IgD-negative memory B cell (primary cell): ENCODE measurements at regions not wholly inside any gene's neighbourhood (a gene's known extent, or its start where the extent isn't known, plus 50 kb on each side); places are given as distances from the start of the nearest gene placed in this dataset.

Experiments used
- H3K27ac Mint-ChIP-seq, 3 donors: one replicate each; pipeline ENCODE4 v1.8.0; 2020 to 2022; ENCODE audit warnings: mild to moderate bottlenecking in 3 of 3, mixed read lengths in 3 of 3, moderate library complexity in 1 of 3
- H3K27me3 Mint-ChIP-seq: one replicate; pipeline ENCODE4 v1.8.0; 2021; ENCODE audit warnings: mixed read lengths
- H3K36me3 Mint-ChIP-seq: one replicate; pipeline ENCODE4 v1.8.0; 2020; ENCODE audit warnings: mild to moderate bottlenecking, mixed read lengths
- H3K4me1 Mint-ChIP-seq, 3 donors: one replicate each; pipeline ENCODE4 v1.8.0; 2020 to 2022; ENCODE audit warnings: mixed read lengths in 3 of 3, mild to moderate bottlenecking in 1 of 3
- H3K4me3 Mint-ChIP-seq, 4 donors: one replicate each; pipeline ENCODE4 v1.8.0; 2020 to 2022; ENCODE audit warnings: mild to moderate bottlenecking in 4 of 4, mixed read lengths in 4 of 4, moderate library complexity in 3 of 4
- H3K9me3 Mint-ChIP-seq, 3 donors: one replicate each; pipeline ENCODE4 v1.8.0; 2020 to 2021; ENCODE audit warnings: mixed read lengths in 3 of 3, mild to moderate bottlenecking in 1 of 3

GRCh38 chr18:51438797-51439350, 241.4 kb upstream of the MEX3C start:
- Mint-ChIP-seq H3K4me1 (no peaks in the 10 kb centered on the region), H3K27me3 (peaks cover 25% of the 10 kb centered on the region), H3K4me3 (no peak overlapping the region), H3K9me3 (peaks cover 0 to 5% (median 0%) of the 10 kb centered on the region in 3 donors), H3K36me3 (peaks cover 3% of the 10 kb centered on the region), H3K27ac (no peak overlapping the region)

GRCh38 chr18:51442012-51442411, 244.5 kb upstream of the MEX3C start:
- Mint-ChIP-seq H3K27me3 (peaks cover 23% of the 10 kb centered on the region), H3K4me3 (no peak overlapping the region), H3K4me1 (no peaks in the 10 kb centered on the region), H3K27ac (no peak overlapping the region), H3K9me3 (peaks cover 0 to under 1% (median 0%) of the 10 kb centered on the region in 3 donors), H3K36me3 (no peaks in the 10 kb centered on the region)

GRCh38 chr18:51446571-51447210, 249.2 kb upstream of the MEX3C start:
- peaks cover 16% of the 10 kb centered on the region for H3K27me3 Mint-ChIP-seq
- H3K4me3 Mint-ChIP-seq = no peak overlapping the region
- H3K9me3 Mint-ChIP-seq = no peaks in the 10 kb centered on the region
- H3K27ac Mint-ChIP-seq = no peak overlapping the region
- H3K36me3 Mint-ChIP-seq = no peaks in the 10 kb centered on the region
- no peaks in the 10 kb centered on the region for H3K4me1 Mint-ChIP-seq

- no peaks in the 10 kb centered on the region for H3K36me3 Mint-ChIP-seq
- H3K27ac Mint-ChIP-seq = no peak overlapping the region
- H3K9me3 Mint-ChIP-seq = no peaks in the 10 kb centered on the region
Observed at GRCh38 chr18:51447351-51448342, 250.2 kb upstream of the MEX3C start.

GRCh38 chr18:51448949-51449348, 251.5 kb upstream of the MEX3C start:
- H3K36me3 Mint-ChIP-seq = no peaks in the 10 kb centered on the region
- H3K27me3 Mint-ChIP-seq = peaks cover 6% of the 10 kb centered on the region
- H3K4me1 Mint-ChIP-seq = no peaks in the 10 kb centered on the region
- no peak overlapping the region for H3K4me3 Mint-ChIP-seq
- H3K9me3 Mint-ChIP-seq = no peaks in the 10 kb centered on the region
- no peak overlapping the region for H3K27ac Mint-ChIP-seq

More at GRCh38 chr18:51447351-51448342, 250.2 kb upstream of the MEX3C start:
- Mint-ChIP-seq H3K4me1 (no peaks in the 10 kb centered on the region), H3K27me3 (peaks cover 15% of the 10 kb centered on the region), H3K4me3 (no peak overlapping the region)

GRCh38 chr18:51453594-51453993, 256.1 kb upstream of the MEX3C start:
- no peak overlapping the region for H3K27ac Mint-ChIP-seq
- H3K27me3 Mint-ChIP-seq = no peaks in the 10 kb centered on the region
- H3K36me3 Mint-ChIP-seq = no peaks in the 10 kb centered on the region
- H3K9me3 Mint-ChIP-seq = no peaks in the 10 kb centered on the region
- H3K4me1 Mint-ChIP-seq = no peaks in the 10 kb centered on the region
- H3K4me3 Mint-ChIP-seq = no peak overlapping the region

GRCh38 chr18:51458861-51459260, 261.4 kb upstream of the MEX3C start:
- Mint-ChIP-seq H3K4me3 (no peak overlapping the region), H3K36me3 (no peaks in the 10 kb centered on the region), H3K4me1 (no peaks in the 10 kb centered on the region), H3K27ac (no peak overlapping the region), H3K9me3 (peaks cover 0 to 2% (median 0%) of the 10 kb centered on the region in 3 donors), H3K27me3 (peaks cover 1% of the 10 kb centered on the region)

GRCh38 chr18:51461956-51462355, 264.5 kb upstream of the MEX3C start:
- Mint-ChIP-seq H3K27ac (no peak overlapping the region), H3K4me3 (no peak overlapping the region), H3K36me3 (no peaks in the 10 kb centered on the region), H3K9me3 (peaks cover 0 to 4% (median 0%) of the 10 kb centered on the region in 3 donors), H3K4me1 (peaks cover 0 to 3% (median 0%) of the 10 kb centered on the region in 3 donors), H3K27me3 (peaks cover 1% of the 10 kb centered on the region)

GRCh38 chr18:51463483-51464136, 266.1 kb upstream of the MEX3C start:
- H3K27me3 Mint-ChIP-seq = peaks cover 1% of the 10 kb centered on the region
- H3K4me1 Mint-ChIP-seq = peaks cover 0 to 3% (median 0%) of the 10 kb centered on the region in 3 donors
- peaks cover 0 to 6% (median 0%) of the 10 kb centered on the region in 3 donors for H3K9me3 Mint-ChIP-seq
- no peak overlapping the region for H3K27ac Mint-ChIP-seq
- H3K4me3 Mint-ChIP-seq = no peak overlapping the region
- no peaks in the 10 kb centered on the region for H3K36me3 Mint-ChIP-seq

GRCh38 chr18:51478908-51479307, 281.4 kb upstream of the MEX3C start:
- peak overlapping the region in 1 of 4 donors; percentile 12 for H3K4me3 Mint-ChIP-seq
- H3K27me3 Mint-ChIP-seq = peaks cover 4% of the 10 kb centered on the region
- H3K4me1 Mint-ChIP-seq = no peaks in the 10 kb centered on the region
- no peaks in the 10 kb centered on the region for H3K36me3 Mint-ChIP-seq
- no peaks in the 10 kb centered on the region for H3K9me3 Mint-ChIP-seq
- no peak overlapping the region for H3K27ac Mint-ChIP-seq

- H3K27me3 Mint-ChIP-seq = no peaks in the 10 kb centered on the region
- H3K27ac Mint-ChIP-seq = no peak overlapping the region
- H3K9me3 Mint-ChIP-seq = no peaks in the 10 kb centered on the region
- no peaks in the 10 kb centered on the region for H3K4me1 Mint-ChIP-seq
- H3K36me3 Mint-ChIP-seq = no peaks in the 10 kb centered on the region
- no peak overlapping the region for H3K4me3 Mint-ChIP-seq
Observed at GRCh38 chr18:51479736-51480135, 282.3 kb upstream of the MEX3C start.

GRCh38 chr18:51480407-51481261, 283.2 kb upstream of the MEX3C start:
- Mint-ChIP-seq H3K4me1 (no peaks in the 10 kb centered on the region), H3K27me3 (no peaks in the 10 kb centered on the region), H3K9me3 (no peaks in the 10 kb centered on the region), H3K4me3 (no peak overlapping the region), H3K27ac (no peak overlapping the region), H3K36me3 (no peaks in the 10 kb centered on the region)

GRCh38 chr18:51486735-51487366, 289.4 kb upstream of the MEX3C start:
- H3K27ac Mint-ChIP-seq = no peak overlapping the region
- no peaks in the 10 kb centered on the region for H3K9me3 Mint-ChIP-seq
- H3K4me3 Mint-ChIP-seq = no peak overlapping the region
- peaks cover 0 to 2% (median 0%) of the 10 kb centered on the region in 3 donors for H3K4me1 Mint-ChIP-seq
- H3K36me3 Mint-ChIP-seq = no peaks in the 10 kb centered on the region
- H3K27me3 Mint-ChIP-seq = no peaks in the 10 kb centered on the region

- no peaks in the 10 kb centered on the region for H3K9me3 Mint-ChIP-seq
- H3K4me3 Mint-ChIP-seq = no peak overlapping the region
- H3K27ac Mint-ChIP-seq = no peak overlapping the region
- H3K36me3 Mint-ChIP-seq = no peaks in the 10 kb centered on the region
- peaks cover 0 to 2% (median 0%) of the 10 kb centered on the region in 3 donors for H3K4me1 Mint-ChIP-seq
- no peaks in the 10 kb centered on the region for H3K27me3 Mint-ChIP-seq
Observed at GRCh38 chr18:51490417-51490816, 292.9 kb upstream of the MEX3C start.
